ENCODE measurements at regions not wholly inside any gene's neighbourhood (a gene's known extent, or its start where the extent isn't known, plus 50 kb on each side); places are given as distances from the start of the nearest gene placed in this dataset.
"Not testable (repeated sequence)": the region's sequence is repeated elsewhere in the genome, so short reads cannot be mapped to it uniquely, and the experiment has no call there.

GRCh38 chr13:30520571-30520970, 54.8 kb upstream of the HMGB1 start:
- DNase-seq, result peak; percentile 69

GRCh38 chr13:30523211-30523610, 57.5 kb upstream of the HMGB1 start:
- DNase-seq, result no peak

GRCh38 chr13:30523817-30524216, 58.1 kb upstream of the HMGB1 start:
- not testable (repeated sequence) for DNase-seq

GRCh38 chr13:30525212-30525611, 59.5 kb upstream of the HMGB1 start:
- DNase-seq, result not testable (repeated sequence)

- DNase-seq, result no peak
Measured at GRCh38 chr13:30526612-30527495, 61.1 kb upstream of the HMGB1 start.

- DNase-seq, result no peak
Measured at GRCh38 chr13:30529085-30529834, 63.5 kb upstream of the HMGB1 start.

GRCh38 chr13:30535046-30535445, 69.3 kb upstream of the HMGB1 start:
- DNase-seq, result no peak

GRCh38 chr13:30545320-30545719, 72.4 kb upstream of the USPL1 start:
- DNase-seq, result no peak

- DNase-seq, result not testable (repeated sequence)
Measured at GRCh38 chr13:30548046-30548445, 69.7 kb upstream of the USPL1 start.

GRCh38 chr13:30551189-30551588, 66.5 kb upstream of the USPL1 start:
- peak; percentile 43 for DNase-seq

- DNase-seq, result no peak
Measured at GRCh38 chr13:30552567-30552966, 65.2 kb upstream of the USPL1 start.

GRCh38 chr13:30559274-30559673, 58.4 kb upstream of the USPL1 start:
- DNase-seq, result no peak

- DNase-seq, result no peak
Measured at GRCh38 chr13:30560212-30560611, 57.5 kb upstream of the USPL1 start.

- no peak for DNase-seq
Measured at GRCh38 chr13:30561511-30561910, 56.2 kb upstream of the USPL1 start.

GRCh38 chr13:30564489-30564888, 53.2 kb upstream of the USPL1 start:
- DNase-seq, result no peak

GRCh38 chr13:30565658-30566057, 52.1 kb upstream of the USPL1 start:
- DNase-seq, result no peak

- no peak for DNase-seq
Measured at GRCh38 chr13:30567072-30567471, 50.6 kb upstream of the USPL1 start.
